HG02981 (cell line): ENCODE measurements at regions not wholly inside any gene's neighbourhood (a gene's known extent, or its start where the extent isn't known, plus 50 kb on each side); places are given as distances from the start of the nearest gene placed in this dataset.

ENCODE experiments used
- ATAC-seq: cut with Tn5 transposase; IDR thresholded peaks from one replicate; pipeline ENCODE4 v1.9.1; 2021; ENCODE audit warnings: mild to moderate bottlenecking, moderate library complexity; ENCODE audit not compliant: unreplicated experiment

DNA sequence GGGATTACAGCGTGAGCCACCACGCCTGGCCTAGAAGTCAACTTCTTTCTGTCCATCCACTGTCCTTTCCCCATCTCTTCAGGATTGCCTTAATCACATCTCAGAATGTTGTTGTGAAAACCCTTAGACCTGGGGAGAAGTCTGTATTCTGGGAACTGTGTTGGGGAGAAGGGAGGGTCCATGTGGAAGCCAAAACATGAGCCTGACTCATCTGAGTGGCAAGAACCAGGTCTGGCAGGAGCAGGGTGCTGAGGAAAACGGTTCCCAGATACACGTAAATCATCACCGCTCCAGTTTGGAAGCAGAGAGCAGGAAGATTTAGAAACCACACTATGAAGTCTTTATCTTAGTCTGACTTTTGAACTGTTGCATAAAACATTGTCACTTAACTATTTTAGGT lies 245.6 kb upstream of the RGS6 start:
- ATAC-seq, result no peak

DNA sequence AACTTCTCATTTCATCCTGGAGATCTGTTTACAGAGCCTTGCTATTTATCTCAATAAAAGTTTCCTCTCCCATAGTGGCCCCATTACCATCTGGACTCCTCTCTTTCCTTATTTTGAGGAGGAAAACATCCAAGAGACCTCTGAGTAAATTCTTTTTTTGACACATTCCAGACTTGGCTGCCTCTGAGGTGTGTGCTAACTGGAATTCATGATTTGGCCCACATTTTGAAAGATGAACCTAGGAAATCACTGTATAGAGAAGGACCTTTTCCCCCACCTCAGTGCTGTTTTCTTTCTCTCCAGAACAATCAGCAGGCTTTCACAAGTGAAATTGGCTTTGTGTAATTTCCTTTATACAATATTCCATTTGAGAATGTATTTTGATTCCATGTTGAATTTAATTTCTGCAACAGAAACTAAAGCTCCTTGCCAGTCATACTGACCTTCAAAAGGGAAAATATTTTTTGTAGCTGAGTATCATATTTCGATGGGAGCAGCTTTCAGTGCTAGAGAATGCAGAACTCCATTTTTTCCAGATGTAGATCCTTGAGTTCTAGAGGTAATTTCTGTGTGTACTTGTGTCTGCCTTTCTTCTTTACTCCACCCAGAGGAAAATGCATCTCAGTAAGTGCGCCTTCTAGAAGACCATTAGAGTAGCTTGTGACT lies 244.9 kb upstream of the RGS6 start:
- no peak for ATAC-seq

DNA sequence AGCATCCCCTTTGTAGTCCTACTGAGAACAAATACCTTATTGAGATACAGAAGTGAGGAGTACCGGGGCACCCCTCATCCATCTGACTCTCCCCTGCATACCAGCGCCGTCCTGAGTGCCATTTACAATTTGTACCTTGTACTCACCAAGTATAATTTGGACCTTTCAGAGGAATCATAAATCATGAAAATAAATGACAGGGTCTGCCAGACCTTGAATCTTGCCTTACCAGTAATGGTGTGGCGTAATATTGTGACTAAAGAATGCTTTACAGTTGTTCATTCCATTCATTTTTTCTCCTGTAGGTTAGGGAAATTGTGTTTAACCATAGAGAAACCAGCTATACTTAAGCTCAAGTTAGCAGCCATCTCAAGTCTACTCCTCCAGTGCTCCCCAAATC lies 243.7 kb upstream of the RGS6 start:
- ATAC-seq, result no peak

DNA sequence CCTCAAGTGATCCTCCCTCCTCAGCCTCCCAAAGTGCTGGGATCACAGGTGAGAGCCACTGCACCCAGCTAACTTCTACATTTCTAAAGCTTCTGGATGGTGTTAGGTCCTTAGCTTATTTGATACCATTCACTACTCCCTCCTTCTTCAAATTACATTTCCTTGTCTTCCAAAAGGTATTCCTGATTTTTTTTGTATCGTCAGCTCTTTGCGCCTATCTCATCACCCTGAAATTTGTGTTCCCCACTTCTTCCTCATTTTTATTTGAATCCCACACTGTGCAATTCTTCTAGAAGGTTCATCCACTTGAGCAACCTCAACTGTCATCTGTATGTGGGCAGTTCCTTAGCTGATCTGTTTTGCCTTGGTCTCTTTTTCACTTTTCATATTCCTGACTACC lies 241.8 kb upstream of the RGS6 start:
- no peak for ATAC-seq

DNA sequence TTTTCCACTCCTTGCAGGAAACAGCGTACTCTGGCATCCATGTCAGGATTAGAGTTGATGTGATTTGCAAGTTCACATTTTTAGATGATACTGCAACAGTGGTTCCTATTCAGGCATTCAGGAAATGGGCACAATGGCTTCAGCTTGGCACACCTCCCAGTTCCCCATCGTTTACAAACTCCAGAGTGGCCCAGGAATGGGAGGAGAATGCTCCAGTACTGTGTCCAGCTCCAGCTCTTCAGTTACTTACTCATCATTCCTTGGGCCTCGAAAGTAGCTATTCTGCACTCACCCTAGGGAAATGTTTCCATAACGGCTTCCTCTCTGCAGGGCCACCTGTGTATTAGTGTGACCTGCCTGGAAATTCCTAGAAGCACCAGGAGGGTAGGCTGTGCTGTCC lies 239.7 kb upstream of the RGS6 start:
- ATAC-seq, result no peak

DNA sequence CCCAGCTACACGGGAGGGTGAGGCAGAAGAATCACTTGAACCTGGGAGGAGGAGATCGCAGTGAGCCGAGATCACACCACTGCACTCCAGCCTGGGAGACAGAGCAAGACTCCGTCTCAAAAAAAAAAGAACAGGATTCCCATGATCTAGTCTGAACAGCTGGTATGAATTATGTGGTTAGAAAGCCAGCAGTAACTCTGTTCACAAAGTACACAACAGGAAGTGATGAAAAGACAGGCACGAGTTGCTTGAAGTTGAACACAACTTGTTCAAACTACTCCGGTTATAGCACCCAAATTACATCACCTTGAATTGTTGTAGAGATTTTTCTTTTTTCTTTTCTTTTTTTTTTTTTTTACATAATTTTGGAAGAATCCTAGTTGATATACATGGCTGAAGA lies 238.8 kb upstream of the RGS6 start:
- ATAC-seq, result no peak

DNA sequence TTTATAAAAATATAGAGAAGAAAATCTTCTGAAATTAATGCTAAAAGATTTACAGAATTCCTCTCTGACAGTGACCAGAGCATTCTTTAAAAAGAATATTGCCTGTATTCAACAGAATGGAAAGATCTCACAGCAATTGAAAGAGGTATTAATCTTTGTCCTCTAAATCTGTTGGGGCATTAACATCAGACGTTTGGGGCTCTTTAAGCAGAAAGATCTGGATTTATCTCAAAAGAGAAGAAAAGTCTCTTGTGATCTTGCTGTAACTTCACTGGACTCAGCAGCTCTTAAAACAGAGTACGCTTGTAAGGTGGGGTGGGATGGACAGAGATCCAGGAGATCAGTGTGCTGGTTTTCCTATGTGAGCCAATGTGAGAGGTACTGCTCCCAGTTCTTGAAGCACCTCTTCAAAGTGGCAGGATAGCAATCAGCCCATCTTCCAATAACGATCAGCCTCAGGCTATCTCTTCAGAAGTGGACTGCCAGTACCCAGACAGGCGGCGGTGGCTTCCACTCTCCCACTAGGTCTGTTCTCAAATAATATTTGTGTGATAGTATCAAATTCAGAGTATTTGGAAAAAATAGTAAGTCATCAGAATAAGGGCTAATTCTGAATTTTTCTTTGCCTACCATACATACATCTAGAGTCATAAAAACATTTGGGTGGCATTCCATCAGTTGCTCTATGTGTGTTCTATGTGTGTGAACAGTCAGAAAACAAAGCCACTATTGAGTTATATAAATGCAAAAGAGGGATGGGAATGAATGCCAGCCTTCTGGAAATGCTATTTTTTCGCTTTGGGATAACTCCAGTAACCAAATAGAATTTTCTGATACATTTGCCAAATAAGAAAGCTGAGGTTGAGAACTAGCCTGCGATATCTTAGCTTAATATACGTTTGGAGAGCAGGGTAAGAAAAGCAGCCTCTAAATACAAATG lies 237.4 kb upstream of the RGS6 start:
- ATAC-seq, result no peak

DNA sequence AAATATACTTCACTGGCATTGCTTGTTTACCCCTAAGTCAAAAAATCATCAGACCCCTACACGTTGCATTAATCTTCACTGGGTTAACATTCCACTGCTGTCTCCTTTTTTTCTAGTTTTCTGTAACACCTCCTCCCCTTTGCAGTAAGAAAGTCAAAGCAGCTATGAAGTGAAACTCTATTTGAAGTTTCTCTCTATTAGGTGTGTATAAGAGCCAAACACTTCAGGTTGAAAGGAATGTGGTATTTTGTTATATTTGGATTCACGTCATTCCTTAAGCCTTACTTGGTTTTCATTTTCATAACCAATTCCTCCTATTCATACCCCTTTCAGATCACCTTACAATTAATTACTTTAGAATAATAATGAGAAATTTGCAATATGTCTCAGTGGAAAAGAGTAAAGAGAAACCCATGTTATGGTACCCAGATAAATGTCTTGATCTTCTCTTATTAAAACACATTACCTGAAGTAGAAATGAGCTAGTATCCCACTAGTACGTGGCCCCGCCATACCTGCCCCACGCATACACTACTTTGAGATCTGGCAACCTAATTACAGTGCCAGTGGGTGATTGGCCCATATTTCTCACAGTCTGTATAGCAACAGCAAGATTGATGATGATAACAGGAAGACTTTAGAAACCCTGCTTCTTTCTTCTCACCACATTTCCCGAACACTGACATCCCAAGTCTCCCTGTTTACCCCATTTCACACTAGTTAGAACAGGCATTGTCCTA lies 236.4 kb upstream of the RGS6 start:
- ATAC-seq, result no peak

DNA sequence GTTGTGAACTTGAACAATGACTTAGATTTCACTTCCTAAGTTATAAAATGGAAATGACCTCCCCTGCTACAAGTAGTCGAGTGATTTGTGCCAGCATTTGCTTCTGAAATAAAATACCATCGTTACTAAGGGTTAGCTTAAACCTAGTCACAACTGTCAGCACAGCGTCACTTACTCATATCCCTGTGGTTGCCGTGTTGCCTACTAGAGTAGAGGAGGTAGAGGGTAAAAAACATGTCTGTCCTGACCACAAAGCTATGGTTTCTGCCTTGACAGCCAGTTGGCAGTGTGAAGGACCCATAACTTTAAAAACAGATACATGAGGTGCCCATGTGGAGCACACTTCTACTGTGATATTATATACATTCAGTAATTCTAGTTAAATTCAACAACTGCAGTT lies 234.2 kb upstream of the RGS6 start:
- no peak for ATAC-seq

DNA sequence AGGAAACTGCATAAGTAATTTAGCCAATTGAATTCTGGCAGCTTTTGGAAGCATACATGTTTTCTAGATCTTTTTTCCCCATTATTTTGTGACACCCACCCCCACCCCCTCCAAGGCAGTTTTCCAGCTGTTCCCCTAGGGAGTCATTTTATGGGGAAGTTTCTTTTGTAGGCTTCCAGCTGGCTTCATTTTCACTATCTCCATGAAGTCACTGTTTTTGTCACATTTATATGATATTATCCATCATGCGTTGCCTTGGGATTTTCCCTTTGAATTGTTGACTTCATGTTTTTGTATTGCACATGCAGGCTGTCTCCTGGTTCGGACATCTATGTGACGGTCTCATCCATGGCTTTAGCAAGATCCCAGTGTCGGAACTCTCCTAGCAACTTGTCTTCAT lies 233.6 kb upstream of the RGS6 start:
- no peak for ATAC-seq

DNA sequence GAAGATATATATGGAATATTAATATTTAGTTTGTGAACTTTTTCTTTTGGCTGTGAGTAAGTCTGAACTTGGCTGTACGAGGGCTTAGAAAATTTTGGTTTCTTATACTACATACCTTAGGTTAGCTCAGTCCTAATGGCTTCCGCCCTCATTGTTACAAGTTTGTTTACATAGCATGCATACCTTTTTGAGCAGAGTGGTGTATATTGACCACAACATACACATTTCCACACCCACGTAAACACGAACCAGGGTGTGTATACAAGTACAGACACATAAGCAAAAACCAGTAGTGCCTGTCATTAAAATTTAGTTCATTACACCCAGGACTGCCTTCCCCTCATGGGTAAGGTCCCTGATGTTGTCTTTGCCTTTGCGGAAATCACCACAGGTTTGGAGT lies 230.2 kb upstream of the RGS6 start:
- ATAC-seq, result no peak

DNA sequence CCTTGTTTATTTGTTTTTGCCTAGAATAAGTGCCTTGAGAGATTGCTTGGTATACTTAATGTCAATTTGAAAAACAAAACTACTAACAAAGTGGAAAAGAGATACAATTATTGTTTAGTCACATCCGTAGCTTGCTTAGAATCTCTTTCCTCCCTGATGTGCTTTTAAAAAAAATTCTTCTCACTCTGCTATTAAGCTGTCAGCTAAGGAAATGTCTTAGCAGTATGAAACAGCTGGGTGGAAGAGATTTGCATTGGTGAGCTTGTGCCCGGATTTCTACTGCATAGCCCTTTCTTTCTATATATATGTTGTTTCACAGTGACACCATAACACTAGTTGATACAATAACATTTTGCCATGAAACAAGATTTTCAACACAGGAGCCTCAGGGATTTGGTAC lies 229.4 kb upstream of the RGS6 start:
- ATAC-seq, result no peak

DNA sequence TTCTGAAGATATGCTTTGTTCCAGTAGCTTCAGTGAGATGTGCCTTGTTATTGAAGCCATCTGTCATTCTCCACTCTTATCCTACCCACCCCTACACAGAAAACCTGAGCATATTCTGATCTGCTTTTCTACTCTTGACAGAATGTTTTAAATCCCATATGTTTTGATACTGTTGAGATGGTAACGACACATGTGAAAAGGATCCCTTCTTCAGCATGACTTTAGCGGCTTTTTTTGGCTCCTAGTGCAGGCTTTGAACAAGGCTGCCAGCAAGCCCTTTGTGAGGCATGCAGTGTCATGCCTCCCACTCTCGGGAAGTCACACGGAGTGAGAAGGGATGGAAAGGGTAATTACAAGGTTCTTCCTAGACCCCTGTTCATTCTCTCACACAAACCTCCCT lies 228.8 kb upstream of the RGS6 start:
- no peak for ATAC-seq

DNA sequence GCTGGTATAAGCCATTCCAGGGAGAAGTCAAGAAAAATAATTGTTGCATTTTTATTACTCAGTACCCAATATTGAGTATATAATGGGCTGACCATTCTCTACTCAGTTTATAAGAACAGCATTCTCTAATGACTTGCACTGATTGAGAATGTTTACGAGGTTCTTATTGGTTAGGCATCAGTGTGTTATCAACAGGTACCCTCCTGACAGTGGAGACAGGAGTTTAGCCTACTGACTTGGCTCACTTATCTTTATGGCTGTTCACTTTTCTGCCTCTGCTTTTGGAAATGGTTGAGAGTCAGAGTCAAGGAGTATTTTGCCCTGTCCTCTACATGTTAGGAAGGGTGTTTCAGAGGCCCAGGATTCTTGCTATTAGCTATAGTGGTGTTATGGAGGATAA lies 228.0 kb upstream of the RGS6 start:
- ATAC-seq, result no peak

DNA sequence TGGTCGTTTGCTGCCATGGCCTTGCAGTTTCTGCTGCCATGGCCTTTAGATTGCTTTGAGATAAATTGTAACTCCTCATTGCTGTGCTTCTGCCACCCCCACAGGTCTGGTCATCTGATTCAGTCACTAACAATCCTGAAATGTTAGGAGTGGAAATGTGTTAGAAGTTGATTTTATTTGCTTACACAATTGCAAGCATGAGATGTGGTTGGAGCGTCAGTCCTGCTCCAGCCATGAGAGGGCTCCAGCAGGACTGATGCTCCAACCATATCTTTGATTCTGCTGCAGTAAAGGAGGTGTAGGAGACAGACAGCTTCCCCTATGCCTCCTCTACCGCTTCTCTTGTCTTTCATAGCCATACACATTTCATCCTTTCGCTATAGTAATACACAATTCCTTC lies 226.8 kb upstream of the RGS6 start:
- no peak for ATAC-seq

DNA sequence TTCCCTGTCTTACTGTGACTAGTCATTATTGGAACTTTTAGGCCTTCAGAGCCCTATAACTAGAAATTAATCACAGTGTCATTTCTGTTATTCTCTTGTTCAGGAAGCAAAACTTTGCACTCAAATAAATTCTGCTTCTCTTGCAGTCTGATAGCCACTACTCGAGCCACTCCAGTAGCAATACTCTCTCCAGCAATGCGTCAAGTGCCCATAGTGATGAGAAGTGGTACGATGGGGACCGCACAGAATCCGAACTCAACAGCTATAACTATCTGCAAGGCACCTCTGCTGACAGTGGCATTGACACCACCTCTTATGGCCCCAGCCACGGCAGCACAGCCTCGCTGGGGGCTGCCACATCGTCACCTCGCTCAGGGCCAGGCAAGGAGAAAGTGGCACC lies 223.2 kb upstream of the RGS6 start:
- ATAC-seq, result no peak

DNA sequence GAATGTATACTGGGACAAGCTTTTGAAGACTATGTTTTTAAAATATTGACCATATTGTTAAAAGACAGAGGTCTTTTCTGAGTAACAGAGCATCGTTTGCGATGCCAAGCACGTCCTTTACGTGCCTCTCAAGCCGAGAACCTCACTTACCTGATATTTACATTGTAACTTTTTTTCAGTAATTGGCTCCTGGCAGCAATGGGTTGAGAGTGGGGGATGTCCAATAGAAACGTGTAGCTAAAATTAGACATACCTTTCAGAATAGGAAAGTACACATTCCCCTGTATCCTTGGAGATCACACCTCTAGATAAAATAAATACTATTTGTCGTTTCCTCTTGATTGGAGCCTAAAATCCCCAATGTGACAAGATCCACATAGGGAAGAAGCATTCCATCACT lies 222.2 kb upstream of the RGS6 start:
- ATAC-seq, result no peak

DNA sequence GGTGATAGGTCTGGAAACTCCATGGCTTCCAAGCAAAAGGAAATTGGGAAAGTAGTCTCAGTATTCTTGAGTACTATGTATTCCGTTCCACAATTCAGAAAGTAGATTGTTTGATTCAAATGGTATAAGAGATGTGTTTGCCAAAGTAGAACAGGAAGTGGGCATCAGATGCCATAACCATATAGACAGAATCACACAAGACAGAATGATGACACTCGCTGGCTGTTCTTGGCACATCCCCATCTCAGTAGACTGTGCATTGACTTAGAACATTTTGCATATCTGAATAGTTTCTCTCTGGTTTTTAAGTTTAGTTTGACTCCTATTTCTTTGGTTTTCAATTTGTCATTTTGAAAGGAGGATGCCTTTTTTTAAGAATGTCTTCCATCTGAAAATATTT lies 221.1 kb upstream of the RGS6 start:
- no peak for ATAC-seq

DNA sequence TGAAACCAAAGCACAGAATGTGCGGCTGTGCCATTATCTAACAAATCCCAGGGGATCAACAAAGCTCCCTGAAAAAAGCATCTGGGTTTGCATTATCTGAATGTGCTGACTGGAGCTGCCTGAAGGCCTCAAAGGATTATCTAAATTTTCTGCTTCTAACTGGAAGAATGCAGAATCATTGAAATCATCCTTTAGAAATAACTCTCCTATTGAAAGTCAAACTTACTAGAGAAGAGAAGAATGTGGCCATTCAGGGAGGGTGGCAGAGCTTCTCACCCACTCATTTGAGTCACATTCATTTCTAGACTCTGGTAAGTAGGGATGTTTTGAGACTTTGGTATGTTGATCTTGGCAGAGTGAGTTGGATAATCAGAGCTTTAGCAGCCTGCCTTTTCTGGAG lies 220.6 kb upstream of the RGS6 start:
- ATAC-seq, result no peak

DNA sequence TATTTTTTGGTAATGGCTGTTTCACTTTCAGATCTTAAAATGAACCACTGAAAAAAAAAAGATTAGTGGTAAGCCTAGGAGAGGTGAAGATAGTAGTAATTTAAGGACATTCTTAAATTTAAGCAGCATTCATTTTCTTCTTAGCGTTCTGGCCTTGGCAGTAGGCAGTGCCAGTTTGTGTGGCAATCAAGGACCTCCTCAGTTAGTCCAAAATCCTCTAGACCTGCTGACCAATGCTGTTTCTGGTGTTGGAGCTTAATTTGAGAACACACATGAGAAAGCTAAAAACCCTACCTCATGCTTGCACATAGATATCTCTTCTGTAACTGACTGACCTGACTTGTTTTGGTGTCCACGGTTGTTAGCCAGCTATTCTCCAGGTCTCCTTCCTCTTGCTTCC lies 219.8 kb upstream of the RGS6 start:
- ATAC-seq, result no peak

DNA sequence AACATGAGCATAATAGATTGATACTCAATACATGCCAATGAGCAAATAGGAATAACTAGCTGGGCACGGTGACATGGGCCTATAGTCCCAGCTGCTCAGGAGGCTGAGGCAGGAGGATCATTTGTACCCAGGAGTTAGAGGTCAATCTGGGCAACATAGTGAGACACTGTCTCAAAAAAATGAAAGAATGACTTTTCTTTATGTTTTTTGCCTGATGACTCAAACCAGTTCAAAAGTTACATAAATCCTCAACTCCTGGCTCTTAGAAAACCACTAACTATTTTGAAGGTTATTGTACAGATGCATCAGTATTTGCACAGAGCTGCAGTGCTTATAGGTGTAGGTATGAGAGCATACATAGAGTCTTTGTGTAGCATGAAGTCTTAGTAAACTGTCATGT lies 219.2 kb upstream of the RGS6 start:
- no peak for ATAC-seq

DNA sequence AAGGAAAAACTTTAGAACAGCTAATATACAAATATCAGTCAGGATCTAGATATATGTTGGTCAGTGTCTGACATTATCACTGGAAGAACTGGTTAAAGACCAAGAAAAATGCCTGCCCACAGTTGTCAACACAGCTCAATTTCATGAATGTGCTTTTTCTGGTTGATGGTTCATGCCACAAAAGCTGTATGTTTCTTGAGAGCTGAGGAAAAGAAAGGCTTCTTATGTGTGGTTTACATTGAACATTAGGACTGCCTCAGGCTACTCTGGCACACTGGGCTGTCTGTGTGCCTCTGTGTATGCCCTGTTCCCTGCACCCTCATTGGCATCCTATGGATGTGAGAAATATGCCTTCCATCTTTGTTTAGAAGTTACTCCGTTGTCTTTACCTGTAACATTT lies 218.8 kb upstream of the RGS6 start:
- no peak for ATAC-seq
